Smooth muscle cell (in vitro differentiated cells): ENCODE measurements at regions not wholly inside any gene's neighbourhood (a gene's known extent, or its start where the extent isn't known, plus 50 kb on each side); places are given as distances from the start of the nearest gene placed in this dataset.

Experiments used
- DNase-seq: peaks from one replicate; lab custom pipeline; 2025; ENCODE audit not compliant: unreplicated experiment; lab: John Stamatoyannopoulos, UW
- H2AFZ ChIP-seq: fragments of 200-600 bp; sonication (generic); 2 replicates; pipeline ENCODE4 v1.6.0; 2016; ENCODE audit warnings: antibody characterized with exemption, low read depth, mild to moderate bottlenecking
- H3F3A ChIP-seq: fragments of 200-600 bp; sonication (generic); 2 replicates; pipeline ENCODE4 v1.6.0; 2017; ENCODE audit warnings: antibody characterized with exemption, low read depth
- H3K27ac ChIP-seq: fragments of 200-600 bp; sonication (generic); 2 replicates; pipeline ENCODE4 v1.5.1; 2016; ENCODE audit warnings: low read depth, mild to moderate bottlenecking
- H3K27me3 ChIP-seq: fragments of 200-600 bp; sonication (generic); 2 replicates; pipeline ENCODE4 v1.6.1; 2016; ENCODE audit warnings: low read depth, mild to moderate bottlenecking
- H3K36me3 ChIP-seq: fragments of 200-600 bp; sonication (generic); 2 replicates; pipeline ENCODE4 v1.5.1; 2016; ENCODE audit warnings: low read depth
- H3K4me1 ChIP-seq: fragments of 200-600 bp; sonication (generic); 2 replicates; pipeline ENCODE4 v1.5.1; 2016; ENCODE audit warnings: low read depth
- H3K4me2 ChIP-seq: fragments of 200-600 bp; sonication (generic); 2 replicates; pipeline ENCODE4 v1.6.0; 2016; ENCODE audit warnings: mild to moderate bottlenecking
- H3K4me3 ChIP-seq: fragments of 200-600 bp; sonication (generic); 2 replicates; pipeline ENCODE4 v1.5.1; 2016; ENCODE audit warnings: mild to moderate bottlenecking
- H3K79me2 ChIP-seq: fragments of 200-600 bp; sonication (generic); 2 replicates; pipeline ENCODE4 v1.6.0; 2016; ENCODE audit warnings: low read depth, mild to moderate bottlenecking
- H3K9ac ChIP-seq: fragments of 200-600 bp; sonication (generic); 2 replicates; pipeline ENCODE4 v1.6.0; 2016; ENCODE audit warnings: low read depth
- H3K9me3 ChIP-seq: fragments of 200-600 bp; sonication (generic); replicated peaks from 2 replicates; pipeline ENCODE4 v1.5.1; 2016; ENCODE audit warnings: low read depth
- H4K20me1 ChIP-seq: fragments of 200-600 bp; sonication (generic); 2 replicates; pipeline ENCODE4 v1.6.0; 2016; ENCODE audit warnings: low read depth
- whole genome bisulfite sequencing: methylation state at CpG from one replicate; pipeline ENCODE4 v1.1.7; 2016; ENCODE audit warnings: low lambda C conversion rate; 5-methylcytosine and 5-hydroxymethylcytosine counted together
- TF ChIP-seq, protein P1 (sequence below): fragments of 200-600 bp; sonication (generic); IDR thresholded peaks from 2 replicates; pipeline ENCODE4 v1.5.1; 2017; ENCODE audit warnings: borderline replicate concordance, mild to moderate bottlenecking, antibody characterized with exemption; ENCODE audit not compliant: insufficient read depth, poor library complexity, severe bottlenecking

- H3K4me2 ChIP-seq, result no peak overlapping the region
- H3F3A ChIP-seq, result peaks cover 14% of the 10 kb centered on the region
- no peak overlapping the region for H3K4me3 ChIP-seq
- no peak overlapping the region for H3K9ac ChIP-seq
- H3K27ac ChIP-seq, result no peak overlapping the region
- no peaks in the 10 kb centered on the region for H4K20me1 ChIP-seq
- H3K4me1 ChIP-seq, result peaks cover 5% of the 10 kb centered on the region
- no peaks in the 10 kb centered on the region for H3K36me3 ChIP-seq
- no peaks in the 10 kb centered on the region for H3K79me2 ChIP-seq
- TF ChIP-seq, protein P1, sequence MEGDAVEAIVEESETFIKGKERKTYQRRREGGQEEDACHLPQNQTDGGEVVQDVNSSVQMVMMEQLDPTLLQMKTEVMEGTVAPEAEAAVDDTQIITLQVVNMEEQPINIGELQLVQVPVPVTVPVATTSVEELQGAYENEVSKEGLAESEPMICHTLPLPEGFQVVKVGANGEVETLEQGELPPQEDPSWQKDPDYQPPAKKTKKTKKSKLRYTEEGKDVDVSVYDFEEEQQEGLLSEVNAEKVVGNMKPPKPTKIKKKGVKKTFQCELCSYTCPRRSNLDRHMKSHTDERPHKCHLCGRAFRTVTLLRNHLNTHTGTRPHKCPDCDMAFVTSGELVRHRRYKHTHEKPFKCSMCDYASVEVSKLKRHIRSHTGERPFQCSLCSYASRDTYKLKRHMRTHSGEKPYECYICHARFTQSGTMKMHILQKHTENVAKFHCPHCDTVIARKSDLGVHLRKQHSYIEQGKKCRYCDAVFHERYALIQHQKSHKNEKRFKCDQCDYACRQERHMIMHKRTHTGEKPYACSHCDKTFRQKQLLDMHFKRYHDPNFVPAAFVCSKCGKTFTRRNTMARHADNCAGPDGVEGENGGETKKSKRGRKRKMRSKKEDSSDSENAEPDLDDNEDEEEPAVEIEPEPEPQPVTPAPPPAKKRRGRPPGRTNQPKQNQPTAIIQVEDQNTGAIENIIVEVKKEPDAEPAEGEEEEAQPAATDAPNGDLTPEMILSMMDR, result no peak
- 97% methylated on average over 6 of the region's 6 CpGs for WGBS
- H2AFZ ChIP-seq, result no peak overlapping the region
- H3K9me3 ChIP-seq, result no peaks in the 10 kb centered on the region
- H3K27me3 ChIP-seq, result no peaks in the 10 kb centered on the region
- DNase-seq, result no peak
Observed at GRCh38 chr10:4064489-4064888, 279.5 kb upstream of the KLF6 start.

GRCh38 chr10:4063717-4064116 is 278.7 kb upstream of the KLF6 start:
- Histone ChIP-seq H3K9me3 (no peaks in the 10 kb centered on the region), H3K79me2 (no peaks in the 10 kb centered on the region), H3K9ac (no peak overlapping the region), H3K4me3 (no peak overlapping the region), H3K27me3 (no peaks in the 10 kb centered on the region), H3F3A (peaks cover 7% of the 10 kb centered on the region), H3K27ac (no peak overlapping the region), H3K4me1 (peaks cover 5% of the 10 kb centered on the region), H3K4me2 (no peak overlapping the region), H2AFZ (no peak overlapping the region), H3K36me3 (no peaks in the 10 kb centered on the region), H4K20me1 (no peaks in the 10 kb centered on the region)
- WGBS, result 91% methylated on average over 3 of the region's 3 CpGs
- TF ChIP-seq, protein P1, result no peak
- DNase-seq, result no peak

DNA sequence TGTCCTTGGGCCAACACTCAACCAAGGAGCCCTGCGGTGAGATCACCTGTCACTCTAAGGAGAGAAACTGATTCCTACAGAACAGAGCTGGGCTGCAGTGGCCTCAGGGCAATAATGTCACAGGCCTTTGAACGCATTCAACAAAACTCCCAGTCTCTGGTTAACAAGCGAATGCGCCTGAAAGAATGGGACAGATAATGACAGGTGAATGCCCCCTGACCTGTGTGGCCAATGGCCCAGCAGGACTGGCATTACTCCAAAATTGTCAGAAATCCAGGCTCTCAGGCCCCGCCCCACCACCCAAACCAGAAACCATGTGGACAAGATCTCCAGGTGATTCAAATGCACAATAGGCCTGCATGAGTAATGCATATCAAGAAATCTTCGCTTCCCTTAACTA is 277.7 kb upstream of the KLF6 start:
- Histone ChIP-seq H3K4me1 (peaks cover 3% of the 10 kb centered on the region), H4K20me1 (no peaks in the 10 kb centered on the region), H3K27ac (no peak overlapping the region), H3K4me2 (no peak overlapping the region), H3K27me3 (no peaks in the 10 kb centered on the region), H2AFZ (no peak overlapping the region), H3K9me3 (no peaks in the 10 kb centered on the region), H3K79me2 (no peaks in the 10 kb centered on the region), H3K9ac (no peak overlapping the region), H3F3A (no peaks in the 10 kb centered on the region), H3K4me3 (no peak overlapping the region), H3K36me3 (no peaks in the 10 kb centered on the region)
- WGBS, result 77% methylated on average over 6 of the region's 6 CpGs
- DNase-seq, result no peak
- TF ChIP-seq, protein P1, result no peak

DNA sequence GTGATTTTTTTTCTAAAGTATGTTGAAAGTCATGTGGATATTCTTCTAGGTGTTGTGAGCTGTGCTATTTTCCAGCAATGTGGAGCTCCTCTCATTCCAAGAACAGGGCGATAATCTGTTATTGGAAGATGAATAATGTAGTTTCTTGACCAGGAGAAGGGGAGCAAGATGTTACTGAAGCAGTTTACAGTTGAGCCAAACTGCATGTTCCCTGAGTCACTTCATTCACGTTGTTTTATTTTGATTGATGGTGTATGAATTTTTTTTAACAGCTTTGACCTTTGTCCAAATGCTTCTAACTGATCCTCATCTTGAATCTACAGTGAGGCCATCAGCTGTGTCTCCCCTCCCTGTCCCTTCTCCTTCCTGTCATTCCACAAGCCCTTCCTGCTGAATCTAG is 277.1 kb upstream of the KLF6 start:
- no peak overlapping the region for H3K9ac ChIP-seq
- no peaks in the 10 kb centered on the region for H3K27me3 ChIP-seq
- no peak overlapping the region for H3K4me3 ChIP-seq
- TF ChIP-seq, protein P1, result no peak
- 74% methylated on average over 2 of the region's 2 CpGs for WGBS
- H3K4me1 ChIP-seq, result no peaks in the 10 kb centered on the region
- no peaks in the 10 kb centered on the region for H3K9me3 ChIP-seq
- H3K27ac ChIP-seq, result no peak overlapping the region
- H3K4me2 ChIP-seq, result no peak overlapping the region
- H4K20me1 ChIP-seq, result no peaks in the 10 kb centered on the region
- no peaks in the 10 kb centered on the region for H3K79me2 ChIP-seq
- no peak overlapping the region for H2AFZ ChIP-seq
- no peaks in the 10 kb centered on the region for H3K36me3 ChIP-seq
- no peaks in the 10 kb centered on the region for H3F3A ChIP-seq
- no peak for DNase-seq
